ENCODE measurements at regions not wholly inside any gene's neighbourhood (a gene's known extent, or its start where the extent isn't known, plus 50 kb on each side); places are given as distances from the start of the nearest gene placed in this dataset.

DNA sequence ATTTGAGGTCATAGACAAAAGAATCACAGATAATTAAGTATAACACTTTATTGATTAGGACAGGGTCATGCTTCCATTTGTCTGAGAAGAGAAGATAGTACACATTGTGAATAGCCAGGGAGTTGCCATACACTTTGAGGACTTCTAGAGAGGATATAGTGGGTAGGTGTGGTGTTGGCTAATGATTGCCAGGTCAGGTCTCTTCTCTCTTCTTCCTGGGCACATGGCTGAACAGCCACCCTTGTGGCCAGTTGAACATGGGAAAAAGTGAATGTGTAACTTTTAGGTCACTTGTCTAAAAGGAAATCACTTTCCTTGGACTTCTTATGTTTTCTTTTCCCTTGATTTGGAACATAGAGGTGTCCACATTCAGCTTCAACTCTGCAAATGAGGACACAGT is 772.1 kb upstream of the MAP3K7 start:
- DNase-seq (ENCODE audit: low read depth in 1 of 2, low spot score in 1 of 2) = no peak
- H3K4me3 ChIP-seq (replicated peaks; ENCODE audit: insufficient read depth, low read length) = no peak overlapping the region
- H3K27ac ChIP-seq (replicated peaks) = no peak overlapping the region
- H3K27me3 ChIP-seq (ENCODE audit: insufficient read depth, poor library complexity, severe bottlenecking) = no peaks in the 10 kb centered on the region
- TF ChIP-seq SPI1 (IDR thresholded peaks at IDR 0.05; ENCODE audit: borderline replicate concordance, low read depth) = no peak
- TF ChIP-seq, protein P1, sequence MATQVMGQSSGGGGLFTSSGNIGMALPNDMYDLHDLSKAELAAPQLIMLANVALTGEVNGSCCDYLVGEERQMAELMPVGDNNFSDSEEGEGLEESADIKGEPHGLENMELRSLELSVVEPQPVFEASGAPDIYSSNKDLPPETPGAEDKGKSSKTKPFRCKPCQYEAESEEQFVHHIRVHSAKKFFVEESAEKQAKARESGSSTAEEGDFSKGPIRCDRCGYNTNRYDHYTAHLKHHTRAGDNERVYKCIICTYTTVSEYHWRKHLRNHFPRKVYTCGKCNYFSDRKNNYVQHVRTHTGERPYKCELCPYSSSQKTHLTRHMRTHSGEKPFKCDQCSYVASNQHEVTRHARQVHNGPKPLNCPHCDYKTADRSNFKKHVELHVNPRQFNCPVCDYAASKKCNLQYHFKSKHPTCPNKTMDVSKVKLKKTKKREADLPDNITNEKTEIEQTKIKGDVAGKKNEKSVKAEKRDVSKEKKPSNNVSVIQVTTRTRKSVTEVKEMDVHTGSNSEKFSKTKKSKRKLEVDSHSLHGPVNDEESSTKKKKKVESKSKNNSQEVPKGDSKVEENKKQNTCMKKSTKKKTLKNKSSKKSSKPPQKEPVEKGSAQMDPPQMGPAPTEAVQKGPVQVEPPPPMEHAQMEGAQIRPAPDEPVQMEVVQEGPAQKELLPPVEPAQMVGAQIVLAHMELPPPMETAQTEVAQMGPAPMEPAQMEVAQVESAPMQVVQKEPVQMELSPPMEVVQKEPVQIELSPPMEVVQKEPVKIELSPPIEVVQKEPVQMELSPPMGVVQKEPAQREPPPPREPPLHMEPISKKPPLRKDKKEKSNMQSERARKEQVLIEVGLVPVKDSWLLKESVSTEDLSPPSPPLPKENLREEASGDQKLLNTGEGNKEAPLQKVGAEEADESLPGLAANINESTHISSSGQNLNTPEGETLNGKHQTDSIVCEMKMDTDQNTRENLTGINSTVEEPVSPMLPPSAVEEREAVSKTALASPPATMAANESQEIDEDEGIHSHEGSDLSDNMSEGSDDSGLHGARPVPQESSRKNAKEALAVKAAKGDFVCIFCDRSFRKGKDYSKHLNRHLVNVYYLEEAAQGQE (IDR thresholded peaks at IDR 0.05; ENCODE audit: insufficient replicate concordance, low read depth) = no peak
- TF ChIP-seq POLR2AphosphoS5 (IDR thresholded peaks at IDR 0.05; ENCODE audit: low read depth) = no peak
- TF ChIP-seq, protein P2, sequence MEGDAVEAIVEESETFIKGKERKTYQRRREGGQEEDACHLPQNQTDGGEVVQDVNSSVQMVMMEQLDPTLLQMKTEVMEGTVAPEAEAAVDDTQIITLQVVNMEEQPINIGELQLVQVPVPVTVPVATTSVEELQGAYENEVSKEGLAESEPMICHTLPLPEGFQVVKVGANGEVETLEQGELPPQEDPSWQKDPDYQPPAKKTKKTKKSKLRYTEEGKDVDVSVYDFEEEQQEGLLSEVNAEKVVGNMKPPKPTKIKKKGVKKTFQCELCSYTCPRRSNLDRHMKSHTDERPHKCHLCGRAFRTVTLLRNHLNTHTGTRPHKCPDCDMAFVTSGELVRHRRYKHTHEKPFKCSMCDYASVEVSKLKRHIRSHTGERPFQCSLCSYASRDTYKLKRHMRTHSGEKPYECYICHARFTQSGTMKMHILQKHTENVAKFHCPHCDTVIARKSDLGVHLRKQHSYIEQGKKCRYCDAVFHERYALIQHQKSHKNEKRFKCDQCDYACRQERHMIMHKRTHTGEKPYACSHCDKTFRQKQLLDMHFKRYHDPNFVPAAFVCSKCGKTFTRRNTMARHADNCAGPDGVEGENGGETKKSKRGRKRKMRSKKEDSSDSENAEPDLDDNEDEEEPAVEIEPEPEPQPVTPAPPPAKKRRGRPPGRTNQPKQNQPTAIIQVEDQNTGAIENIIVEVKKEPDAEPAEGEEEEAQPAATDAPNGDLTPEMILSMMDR (IDR thresholded peaks at IDR 0.05; ENCODE audit: insufficient read depth, low read length) = no peak
- no peak for TF ChIP-seq GABPA (IDR thresholded peaks at IDR 0.05; ENCODE audit: low read depth)

DNA sequence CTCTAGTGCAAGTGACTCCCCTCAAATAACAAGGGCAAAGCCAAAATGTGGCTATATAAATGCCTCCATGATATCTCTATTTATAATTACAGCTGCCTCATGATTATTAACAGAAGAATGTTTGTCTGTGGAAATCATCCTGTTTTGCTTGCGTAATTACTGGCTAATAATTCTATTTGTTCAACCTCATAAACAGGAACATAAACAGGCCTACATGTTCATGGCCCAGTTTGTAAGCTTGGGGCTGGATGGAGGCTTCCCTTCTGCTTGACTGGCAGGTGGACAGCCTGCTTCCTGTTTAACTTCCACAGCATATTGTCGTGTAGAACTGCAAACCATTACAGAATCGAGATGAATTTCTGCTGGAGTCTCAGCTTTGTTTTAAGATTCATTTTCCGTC is 766.0 kb upstream of the MAP3K7 start:
- no peak overlapping the region for H3K4me3 ChIP-seq (replicated peaks; ENCODE audit: insufficient read depth, low read length)
- TF ChIP-seq, protein P2 (IDR thresholded peaks at IDR 0.05; ENCODE audit: insufficient read depth, low read length) = no peak
- TF ChIP-seq GABPA (IDR thresholded peaks at IDR 0.05; ENCODE audit: low read depth) (no peak), SPI1 (IDR thresholded peaks at IDR 0.05; ENCODE audit: borderline replicate concordance, low read depth) (no peak), POLR2AphosphoS5 (IDR thresholded peaks at IDR 0.05; ENCODE audit: low read depth) (no peak)
- TF ChIP-seq, protein P1 (IDR thresholded peaks at IDR 0.05; ENCODE audit: insufficient replicate concordance, low read depth) = no peak
- H3K27ac ChIP-seq (replicated peaks) = no peak overlapping the region
- H3K27me3 ChIP-seq (ENCODE audit: insufficient read depth, poor library complexity, severe bottlenecking) = no peaks in the 10 kb centered on the region
- DNase-seq (ENCODE audit: low read depth in 1 of 2, low spot score in 1 of 2) = no peak

DNA sequence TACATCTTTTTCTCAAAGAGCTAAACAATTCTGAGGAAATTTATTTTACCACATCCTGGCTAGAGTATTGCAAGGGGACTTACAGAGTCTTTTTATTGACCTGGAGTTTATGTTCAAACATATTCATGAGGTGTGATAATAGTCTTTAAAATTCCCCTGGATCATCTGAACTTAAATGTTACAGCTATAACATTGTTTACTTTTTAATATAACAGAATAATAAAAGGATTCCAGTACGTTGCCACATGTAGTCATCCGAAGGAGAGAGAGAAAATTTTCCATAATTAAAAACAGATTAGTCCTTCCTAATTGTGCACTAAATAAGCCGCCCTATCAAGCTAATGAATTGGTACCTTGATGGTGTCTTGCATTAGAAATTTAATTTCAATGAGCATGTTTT is 765.4 kb upstream of the MAP3K7 start:
- TF ChIP-seq POLR2AphosphoS5 (IDR thresholded peaks at IDR 0.05; ENCODE audit: low read depth) = no peak
- no peak for TF ChIP-seq GABPA (IDR thresholded peaks at IDR 0.05; ENCODE audit: low read depth)
- TF ChIP-seq SPI1 (IDR thresholded peaks at IDR 0.05; ENCODE audit: borderline replicate concordance, low read depth) = no peak
- TF ChIP-seq, protein P2 (IDR thresholded peaks at IDR 0.05; ENCODE audit: insufficient read depth, low read length) = no peak
- TF ChIP-seq, protein P1 (IDR thresholded peaks at IDR 0.05; ENCODE audit: insufficient replicate concordance, low read depth) = no peak

More for the DNA sequence above, 765.4 kb upstream of the MAP3K7 start:
- DNase-seq (ENCODE audit: low read depth in 1 of 2, low spot score in 1 of 2) = no peak
- Histone ChIP-seq H3K27ac (replicated peaks) (no peak overlapping the region), H3K4me3 (replicated peaks; ENCODE audit: insufficient read depth, low read length) (no peak overlapping the region), H3K27me3 (ENCODE audit: insufficient read depth, poor library complexity, severe bottlenecking) (no peaks in the 10 kb centered on the region)
